HG03175 (cell line): ENCODE measurements at regions not wholly inside any gene's neighbourhood (a gene's known extent, or its start where the extent isn't known, plus 50 kb on each side); places are given as distances from the start of the nearest gene placed in this dataset.
"Not testable (repeated sequence)": the region's sequence is repeated elsewhere in the genome, so short reads cannot be mapped to it uniquely, and the experiment has no call there.

Source experiments
- ATAC-seq: cut with Tn5 transposase; IDR thresholded peaks from one replicate; pipeline ENCODE4 v1.9.1; 2021; ENCODE audit warnings: mild to moderate bottlenecking, moderate library complexity; ENCODE audit not compliant: unreplicated experiment

GRCh38 chr7:34207810-34208209 is 302.5 kb downstream of the BMPER start:
- ATAC-seq = no peak

GRCh38 chr7:34208878-34209621 is 303.7 kb downstream of the BMPER start:
- no peak for ATAC-seq

- no peak for ATAC-seq
These were observed 305.7 kb downstream of the BMPER start for GRCh38 chr7:34211018-34211417.

- ATAC-seq = no peak
These were observed 312.6 kb downstream of the BMPER start for GRCh38 chr7:34217972-34218371.

GRCh38 chr7:34219153-34219718 is 313.9 kb downstream of the BMPER start:
- ATAC-seq = no peak

GRCh38 chr7:34220506-34221185 is 315.3 kb downstream of the BMPER start:
- no peak for ATAC-seq

DNA sequence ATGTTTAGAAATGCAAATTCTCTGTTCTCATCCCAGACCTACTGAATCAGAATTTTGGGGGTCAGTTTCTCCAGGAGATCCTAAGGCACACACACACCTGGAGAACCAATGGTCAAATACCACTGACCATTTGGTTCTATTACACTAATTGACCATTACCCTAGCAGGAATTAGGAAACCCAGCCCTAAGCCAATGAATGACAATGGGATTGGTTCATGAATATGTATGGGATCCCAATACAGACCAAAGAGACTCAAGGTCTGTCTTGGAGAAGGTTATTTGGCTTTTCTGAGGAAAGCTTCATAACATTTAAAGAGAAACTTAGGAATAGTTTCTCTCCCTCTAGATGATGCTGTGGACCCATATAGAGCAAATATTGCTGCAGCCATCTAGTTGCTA is 317.0 kb downstream of the BMPER start:
- ATAC-seq = no peak

DNA sequence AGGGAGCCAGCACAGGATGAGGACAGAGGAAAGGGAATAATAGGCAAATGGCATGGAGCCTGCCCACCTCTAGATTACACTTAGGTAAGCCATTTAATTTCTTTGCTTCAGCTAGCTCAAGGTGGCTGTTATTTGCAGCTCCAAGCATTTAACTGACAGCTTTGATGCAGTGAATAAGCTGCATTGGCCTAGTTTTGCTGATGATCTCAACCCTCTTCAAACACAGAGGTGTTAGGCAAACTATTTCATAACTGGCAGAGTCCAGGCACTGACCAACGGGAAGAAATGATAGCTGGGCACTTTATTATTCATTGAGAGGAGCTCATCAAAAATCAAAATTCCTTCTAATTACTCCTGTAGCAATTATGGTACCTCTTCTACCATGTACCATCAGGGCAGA is 317.4 kb downstream of the BMPER start:
- ATAC-seq = no peak

DNA sequence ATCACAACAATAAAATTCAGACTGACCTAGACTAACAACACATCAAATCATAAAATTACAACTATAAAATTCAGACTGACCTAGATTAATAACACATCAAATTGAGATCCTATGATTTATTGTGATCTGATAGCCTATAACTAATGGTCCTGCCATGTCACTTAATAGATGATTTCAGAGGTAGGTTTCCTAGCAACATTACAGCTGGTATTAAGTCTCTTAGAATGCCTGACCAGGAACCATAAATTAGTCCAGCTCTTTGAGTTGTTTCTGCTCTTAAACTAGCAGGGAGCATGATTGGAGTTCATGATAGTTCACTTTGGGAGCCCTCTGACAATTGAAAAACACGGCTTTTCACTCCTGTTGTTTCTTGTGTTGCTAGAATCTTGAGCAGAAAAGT is 318.9 kb downstream of the BMPER start:
- ATAC-seq = no peak

- no peak for ATAC-seq
These were observed 319.9 kb downstream of the BMPER start for GRCh38 chr7:34225193-34225592.

GRCh38 chr7:34227525-34227924 is 322.2 kb downstream of the BMPER start:
- ATAC-seq = no peak

- not testable (repeated sequence) for ATAC-seq
These were observed 329.8 kb downstream of the BMPER start for GRCh38 chr7:34235101-34235500.

- ATAC-seq = no peak
These were observed 330.7 kb downstream of the BMPER start for GRCh38 chr7:34236057-34236456.

DNA sequence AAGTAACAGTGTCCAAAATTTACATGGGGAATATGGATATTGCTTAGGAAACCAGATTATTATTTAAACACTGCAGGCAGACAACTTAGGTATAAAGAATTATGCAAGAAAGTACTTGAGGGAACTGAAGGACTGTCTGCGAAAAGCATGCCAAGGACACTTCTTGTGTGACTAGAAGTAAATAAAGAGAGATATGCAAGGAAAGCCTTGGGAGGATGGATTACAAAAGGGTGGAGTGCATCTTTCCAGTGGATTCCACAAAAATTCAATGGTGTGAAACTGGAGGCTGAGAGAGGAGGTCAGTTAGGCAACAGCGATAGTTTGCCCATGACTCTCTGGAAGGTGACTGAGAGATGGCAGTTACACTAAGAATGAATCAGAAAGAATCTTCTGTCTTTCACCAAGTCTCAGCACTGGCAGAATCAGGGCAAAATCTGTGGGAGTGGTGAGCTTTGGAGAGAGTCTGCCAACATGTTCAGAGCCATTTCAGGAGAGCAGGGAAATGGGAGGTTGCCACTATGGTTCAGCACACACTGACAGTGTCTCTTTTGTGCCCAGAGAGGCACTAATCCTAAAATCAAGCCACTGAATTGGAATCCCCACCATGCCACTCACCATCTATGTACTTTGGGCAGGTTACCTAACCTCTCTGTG is 331.6 kb downstream of the BMPER start:
- ATAC-seq = no peak

- no peak for ATAC-seq
These were observed 332.1 kb downstream of the BMPER start for GRCh38 chr7:34237493-34237849.

DNA sequence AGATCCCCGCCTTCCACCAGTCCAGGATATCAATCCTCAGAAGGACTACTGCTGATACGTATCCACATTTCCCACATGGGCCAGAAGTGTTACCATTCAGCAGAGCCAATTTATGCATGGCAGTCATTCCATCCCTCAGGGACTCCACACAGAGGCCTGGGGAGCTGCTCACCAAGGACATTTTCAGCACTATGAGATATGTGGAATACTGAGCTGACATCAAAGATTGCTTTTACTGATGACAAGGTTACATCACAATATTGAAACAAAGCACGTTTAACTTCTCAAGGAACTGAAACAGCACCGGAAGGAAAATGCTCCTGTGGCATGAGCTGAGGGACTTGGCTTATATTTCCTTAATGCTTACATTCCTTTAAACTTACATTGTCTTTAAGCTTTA is 335.1 kb downstream of the BMPER start:
- ATAC-seq = no peak

GRCh38 chr7:34242391-34242790 is 337.1 kb downstream of the BMPER start:
- no peak for ATAC-seq

DNA sequence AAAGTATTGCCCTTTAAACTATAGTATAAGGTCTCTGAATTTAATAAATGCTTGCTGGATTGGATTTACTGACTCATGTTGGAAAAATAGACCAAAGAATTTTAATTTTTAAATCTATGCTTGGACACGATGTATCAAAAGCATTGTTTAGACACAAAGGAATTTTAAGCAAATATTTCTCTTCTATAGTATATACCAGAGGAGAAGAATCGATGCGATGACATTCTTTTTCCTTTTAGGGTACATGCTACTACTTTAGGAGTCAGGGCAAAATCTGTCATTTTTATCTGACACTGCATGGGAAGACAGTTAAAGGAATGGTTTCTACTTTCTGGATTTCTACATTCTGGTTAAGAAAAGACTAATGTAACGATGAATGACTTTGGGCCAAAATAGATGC is 339.9 kb downstream of the BMPER start:
- no peak for ATAC-seq

DNA sequence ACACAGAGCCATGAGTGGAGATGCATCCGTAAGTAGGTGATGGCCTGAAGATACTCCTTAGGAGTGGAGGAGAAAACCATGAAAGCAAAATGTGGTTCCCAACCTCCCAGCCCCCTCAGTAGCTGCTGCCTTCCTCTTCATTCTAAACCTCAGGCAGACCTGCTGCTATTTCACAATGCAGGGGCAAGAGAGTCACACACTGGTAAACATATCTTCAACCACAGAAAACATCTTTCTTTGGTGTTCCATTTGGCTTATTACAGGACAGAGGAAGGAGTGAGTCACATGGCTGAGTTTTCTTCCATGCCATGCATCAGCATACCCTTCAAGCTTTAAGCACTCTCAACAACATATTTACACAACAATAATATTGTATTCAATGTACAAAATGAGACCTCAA is 342.1 kb downstream of the BMPER start:
- ATAC-seq = no peak

DNA sequence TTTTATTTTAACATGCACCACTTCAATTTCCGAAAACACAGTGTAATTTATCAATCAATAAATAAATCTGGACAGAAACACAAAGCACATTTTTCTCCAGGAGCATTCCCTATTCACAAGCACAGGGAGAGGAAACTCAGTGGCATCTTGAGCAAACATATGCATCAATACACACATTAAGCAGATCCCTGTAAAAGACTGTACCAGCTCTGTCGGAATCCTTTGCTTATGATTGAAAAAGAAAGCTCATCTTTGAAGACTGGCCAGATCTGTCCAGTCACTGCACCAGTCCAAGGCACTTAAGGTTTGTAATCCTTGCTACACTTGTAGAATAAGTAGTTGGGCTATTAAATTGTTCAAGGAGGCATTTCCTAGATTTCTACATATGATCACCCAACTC is 343.9 kb downstream of the BMPER start:
- ATAC-seq = no peak

GRCh38 chr7:34260279-34260678 is 354.9 kb downstream of the BMPER start:
- ATAC-seq = no peak

- no peak for ATAC-seq
These were observed 357.8 kb downstream of the BMPER start for GRCh38 chr7:34263168-34263567.
